HG02623 (cell line): ENCODE measurements at regions not wholly inside any gene's neighbourhood (a gene's known extent, or its start where the extent isn't known, plus 50 kb on each side); places are given as distances from the start of the nearest gene placed in this dataset.

Source experiments
- ATAC-seq: cut with Tn5 transposase; IDR thresholded peaks from one replicate; pipeline ENCODE4 v1.9.1; 2021; ENCODE audit warnings: moderate library complexity; ENCODE audit not compliant: unreplicated experiment

DNA sequence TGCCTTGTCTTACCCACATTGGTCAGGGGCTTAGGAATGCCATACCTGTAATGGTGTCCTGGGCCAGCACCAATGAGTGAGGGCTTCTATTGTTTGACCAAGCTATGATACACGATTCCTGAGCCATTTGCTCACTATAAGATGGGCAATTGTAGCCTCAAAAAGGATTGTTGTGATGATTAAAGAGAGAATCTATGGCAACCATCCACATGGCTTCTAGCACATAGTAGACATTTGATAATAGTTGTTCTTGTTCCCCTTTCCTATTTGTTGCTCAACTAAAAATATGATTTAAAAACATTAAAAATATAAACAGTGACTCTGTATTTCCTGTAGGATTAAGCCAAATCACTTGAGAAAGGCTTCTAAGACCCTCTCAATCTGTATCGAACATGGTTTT is 366.1 kb downstream of the PCNX1 start:
- no peak for ATAC-seq

DNA sequence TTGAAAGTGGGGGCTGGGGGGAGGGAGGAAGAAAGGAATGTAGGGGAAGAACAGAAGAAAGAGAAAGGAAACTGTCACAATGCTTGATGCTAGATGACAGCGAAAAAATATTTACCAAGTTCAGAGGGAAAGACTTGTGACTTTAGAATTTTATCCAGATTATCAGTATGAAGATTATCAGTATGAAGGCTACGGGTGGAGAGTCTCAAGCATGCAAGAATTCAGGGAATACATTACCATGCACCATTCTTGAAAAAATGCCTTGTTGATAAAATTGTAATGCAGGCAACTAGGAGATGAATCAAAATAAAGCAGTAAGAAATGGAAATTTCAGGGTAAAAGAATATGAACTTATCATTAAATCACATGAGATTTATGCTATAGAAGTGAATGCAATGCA is 376.8 kb downstream of the PCNX1 start:
- ATAC-seq = no peak

DNA sequence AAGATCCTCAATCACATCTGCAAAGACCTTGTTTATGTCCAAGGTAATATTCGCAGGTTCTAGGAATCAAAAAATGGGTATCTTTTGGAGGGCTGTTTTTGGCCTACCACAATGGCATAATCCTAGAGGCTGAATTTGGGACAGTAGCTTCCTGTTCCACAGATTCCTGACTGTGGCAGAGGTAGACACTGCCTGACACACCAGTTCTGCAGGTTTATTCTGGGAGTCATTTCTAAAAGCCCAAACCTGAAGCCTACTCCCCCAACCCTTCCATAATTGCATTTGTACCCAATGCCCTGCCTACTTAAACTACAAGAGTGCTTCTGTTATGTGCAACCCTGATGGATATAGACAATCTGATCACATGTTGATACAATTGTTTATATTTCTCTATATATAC is 378.9 kb downstream of the PCNX1 start:
- no peak for ATAC-seq

DNA sequence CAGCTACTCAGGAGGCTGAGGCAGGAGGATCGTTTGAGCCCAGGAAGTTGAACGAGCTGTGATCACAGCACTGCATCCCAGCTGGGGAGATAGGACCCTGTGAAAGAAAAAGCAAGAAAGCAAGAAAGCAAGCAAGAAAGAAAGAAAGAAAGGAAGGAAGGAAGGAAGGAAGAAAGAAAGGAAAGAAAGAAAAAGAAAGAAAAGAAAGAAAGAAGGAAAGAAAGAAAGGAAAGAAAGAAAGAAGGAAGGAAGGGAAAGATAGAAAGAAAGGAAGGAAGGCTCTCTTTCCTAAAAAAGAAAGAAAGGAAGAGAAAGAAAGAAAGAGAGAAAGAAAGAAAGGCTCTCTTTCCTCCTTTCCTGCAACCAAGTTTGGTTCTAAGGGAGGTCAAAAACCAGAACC is 380.3 kb downstream of the PCNX1 start:
- ATAC-seq = no peak

- no peak for ATAC-seq
Observed at GRCh38 chr14:71289536-71289935, 382.3 kb downstream of the PCNX1 start.

- ATAC-seq = no peak
Observed at GRCh38 chr14:71290301-71290700, 383.0 kb downstream of the PCNX1 start.

DNA sequence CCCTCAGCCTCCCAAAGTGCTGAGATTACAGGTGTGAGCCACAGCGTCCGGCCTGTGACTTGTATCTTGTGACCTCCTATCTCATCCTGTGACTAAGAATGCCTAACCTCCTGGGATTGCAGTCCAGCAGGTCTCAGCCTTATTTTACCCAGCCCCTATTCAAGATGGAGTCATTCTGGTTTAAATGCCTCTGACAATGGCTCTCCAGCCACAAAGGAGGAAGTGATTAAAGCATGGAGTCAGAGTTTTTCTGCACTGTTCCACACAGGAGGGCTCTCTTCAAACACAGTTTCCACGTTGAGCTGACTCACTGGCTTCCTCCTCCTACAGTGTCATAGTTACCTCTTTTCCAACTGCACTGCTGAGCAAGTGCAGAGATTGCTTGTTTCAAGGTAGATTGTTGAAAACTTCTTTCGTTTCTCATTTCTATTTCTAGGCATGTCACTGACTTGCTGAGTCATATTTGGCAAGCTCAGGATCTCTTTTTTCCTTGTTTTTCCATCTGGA is 383.8 kb downstream of the PCNX1 start:
- peak; percentile 63 for ATAC-seq

- ATAC-seq = no peak
Observed at GRCh38 chr14:71296184-71296583, 388.9 kb downstream of the PCNX1 start.

DNA sequence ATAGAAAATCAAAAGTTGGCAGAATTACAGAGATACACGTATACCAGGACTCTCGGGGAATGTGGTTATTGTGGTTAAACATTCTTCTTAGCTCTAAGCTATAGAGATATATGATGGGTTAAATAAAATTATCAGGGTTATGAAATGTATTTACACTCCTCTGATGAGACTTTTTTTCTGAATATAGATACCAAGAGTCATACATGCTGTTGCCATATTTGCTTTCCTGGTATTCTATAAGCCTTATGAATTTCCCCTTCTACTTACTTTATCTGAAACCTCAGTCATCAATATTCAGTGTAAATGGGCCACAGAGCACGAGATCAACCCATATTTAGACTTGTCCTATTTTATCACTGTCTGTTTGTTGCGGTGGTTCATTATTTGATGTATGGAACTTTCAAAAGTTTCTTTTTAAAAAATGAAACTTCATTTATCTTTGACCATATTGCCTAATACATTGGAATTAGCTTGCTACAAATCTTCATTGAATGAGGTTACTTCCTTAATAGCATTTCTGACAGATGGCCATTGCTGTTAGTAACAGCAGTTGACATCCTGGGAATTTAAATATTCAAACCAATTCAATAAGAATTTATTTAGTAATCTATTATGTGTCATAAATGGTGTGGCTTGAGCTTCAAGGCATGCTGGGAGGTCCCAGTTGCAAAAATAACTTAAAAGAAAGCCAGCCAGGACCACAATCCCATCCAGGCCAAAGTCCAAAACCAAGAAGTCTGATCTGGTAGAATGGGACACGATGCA is 393.5 kb downstream of the PCNX1 start:
- no peak for ATAC-seq

GRCh38 chr14:71301611-71302010 is 394.4 kb downstream of the PCNX1 start:
- no peak for ATAC-seq

GRCh38 chr14:71304690-71305089 is 397.4 kb downstream of the PCNX1 start:
- no peak for ATAC-seq

DNA sequence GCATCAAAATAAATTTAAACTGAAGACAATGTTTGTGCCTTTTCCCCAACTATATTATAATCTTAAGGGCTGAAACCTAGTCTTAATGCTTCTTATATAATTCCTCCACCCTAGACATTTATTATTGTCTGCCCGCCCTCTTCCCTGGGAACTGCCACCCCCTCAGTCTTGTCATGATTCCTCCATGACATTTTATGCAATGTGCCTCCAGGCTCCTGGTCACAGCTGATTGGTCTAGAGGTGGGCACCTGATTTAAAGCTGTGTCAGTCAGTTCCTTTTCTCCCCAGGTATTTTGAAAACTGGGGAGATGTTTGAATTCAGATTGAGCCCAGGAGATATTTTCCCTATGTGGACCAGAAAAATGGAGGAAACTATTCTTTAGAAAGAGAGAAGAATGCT is 401.4 kb downstream of the PCNX1 start:
- no peak for ATAC-seq

DNA sequence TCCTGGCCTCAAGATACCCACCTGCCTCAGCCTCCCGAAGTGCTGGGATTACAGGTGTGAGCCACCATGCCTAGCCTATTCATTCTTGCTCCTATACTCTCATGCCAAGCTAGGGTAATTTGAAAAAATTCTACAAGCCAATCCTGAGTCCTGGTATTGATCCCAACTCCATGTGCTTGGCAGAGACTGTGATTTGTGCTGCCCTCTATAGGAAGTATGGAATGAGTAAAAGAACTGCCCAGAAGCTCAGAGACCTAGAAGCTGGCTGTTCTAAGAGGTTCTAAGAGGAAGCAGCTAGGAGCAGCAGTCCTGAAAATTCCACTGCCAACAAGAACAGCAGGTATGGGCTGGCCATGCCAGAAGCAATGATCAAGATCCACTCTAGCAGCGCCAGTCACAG is 402.5 kb downstream of the PCNX1 start:
- ATAC-seq = no peak

DNA sequence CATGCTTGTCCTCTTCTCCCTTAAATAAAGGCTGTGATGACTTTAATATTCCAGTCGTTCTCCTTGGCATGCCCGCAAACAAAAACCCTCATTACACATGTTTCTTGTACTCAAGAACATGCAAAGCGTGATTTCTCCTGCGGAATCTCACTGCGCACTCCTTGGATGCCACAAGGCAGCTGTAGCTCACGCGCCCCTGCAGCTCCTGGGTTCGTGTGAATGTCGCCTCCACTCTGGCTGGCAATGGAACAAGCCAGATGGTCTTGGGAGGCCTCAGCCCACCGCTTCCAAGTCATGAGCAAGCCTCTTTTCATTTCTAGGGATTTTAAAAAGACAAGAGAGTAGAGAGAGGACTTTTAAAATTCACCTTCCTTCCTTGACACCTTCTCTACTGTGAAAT is 403.8 kb downstream of the PCNX1 start:
- ATAC-seq = no peak

GRCh38 chr14:71314717-71315116 is 407.5 kb downstream of the PCNX1 start:
- ATAC-seq = no peak

GRCh38 chr14:71317385-71318096 is 410.3 kb downstream of the PCNX1 start:
- ATAC-seq = no peak

GRCh38 chr14:71318097-71318459 is 410.8 kb downstream of the PCNX1 start:
- no peak for ATAC-seq

GRCh38 chr14:71319666-71320065 is 412.4 kb downstream of the PCNX1 start:
- ATAC-seq = no peak

GRCh38 chr14:71320107-71320733 is 413.0 kb downstream of the PCNX1 start, which contains the start of gene SIPA1L1:
Gene SIPA1L1, plus strand, starts transcription at chr14:71320476.
- peak; percentile 76 for ATAC-seq

GRCh38 chr14:71320734-71321573 is 413.7 kb downstream of the PCNX1 start:
- ATAC-seq = peak; percentile 28
